Mesenchymal stem cell (in vitro differentiated cells and primary cell): ENCODE measurements at regions not wholly inside any gene's neighbourhood (a gene's known extent, or its start where the extent isn't known, plus 50 kb on each side); places are given as distances from the start of the nearest gene placed in this dataset.
A peak's percentile ranks its signal among the peaks of the same experiment; 100 is the strongest.

ENCODE experiments used
- DNase-seq: peaks from one replicate; pipeline ENCODE4 v3.0.0-alpha.2; 2013
- H2AFZ ChIP-seq: one replicate; pipeline ENCODE4 v1.6.1; 2013; ENCODE audit warnings: low read depth, mild to moderate bottlenecking, control low read depth, inconsistent platforms, low read length, moderate library complexity
- H2AK5ac ChIP-seq: 2 replicates; pipeline ENCODE4 v1.6.1; 2013; ENCODE audit warnings: low read length, moderate library complexity, mild to moderate bottlenecking, inconsistent platforms; ENCODE audit not compliant: severe bottlenecking
- H2BK120ac ChIP-seq: one replicate; pipeline ENCODE4 v1.6.1; 2013; ENCODE audit warnings: low read depth, mild to moderate bottlenecking, inconsistent platforms, low read length, moderate library complexity
- H2BK12ac ChIP-seq, 2 experiments: one replicate each; pipeline ENCODE4 v1.6.1; 2013; ENCODE audit warnings: inconsistent platforms in 2 of 2, low read length in 2 of 2, mild to moderate bottlenecking in 2 of 2, moderate library complexity in 2 of 2, control low read depth in 1 of 2
- H2BK15ac ChIP-seq: one replicate; pipeline ENCODE4 v1.6.1; 2013; ENCODE audit warnings: mild to moderate bottlenecking, low read depth, inconsistent platforms; ENCODE audit not compliant: poor library complexity, severe bottlenecking
- H2BK5ac ChIP-seq: 2 replicates; pipeline ENCODE4 v1.6.1; 2013; ENCODE audit warnings: low read depth, mild to moderate bottlenecking, low read length, control low read depth, inconsistent platforms; ENCODE audit not compliant: poor library complexity, severe bottlenecking
- H3K14ac ChIP-seq, 2 experiments: one replicate each; pipeline ENCODE4 v1.6.1; 2013; ENCODE audit warnings: inconsistent platforms in 2 of 2, low read length in 2 of 2, control low read depth in 1 of 2, mild to moderate bottlenecking in 1 of 2, moderate library complexity in 1 of 2
- H3K18ac ChIP-seq, 2 experiments: one replicate each; pipeline ENCODE4 v1.6.1; 2013; ENCODE audit warnings: inconsistent platforms in 2 of 2, low read length in 2 of 2, control low read depth in 1 of 2, low read depth in 1 of 2, mild to moderate bottlenecking in 1 of 2
- H3K23ac ChIP-seq, 2 experiments: one replicate each; pipeline ENCODE4 v1.6.1; 2013; ENCODE audit warnings: inconsistent platforms in 2 of 2, low read length in 2 of 2, mild to moderate bottlenecking in 2 of 2, moderate library complexity in 2 of 2, control low read depth in 1 of 2
- H3K27ac ChIP-seq: 2 replicates; pipeline ENCODE4 v1.5.1; 2013; ENCODE audit warnings: mild to moderate bottlenecking, moderate library complexity, low read length, control low read depth, inconsistent platforms; ENCODE audit not compliant: poor library complexity, severe bottlenecking
- H3K27me3 ChIP-seq, 2 experiments: 2 replicates each; pipeline versions ENCODE4 v1.6.1 to v1.7.0; 2013; ENCODE audit warnings: low read length in 2 of 2, mild to moderate bottlenecking in 2 of 2, moderate library complexity in 2 of 2, control low read depth in 1 of 2, inconsistent platforms in 1 of 2; ENCODE audit not compliant: control insufficient read depth in 1 of 2, insufficient read depth in 1 of 2
- H3K36me3 ChIP-seq, 2 experiments: 2 replicates each; pipeline versions ENCODE4 v1.6.1 to v1.7.0; 2013; ENCODE audit warnings: low read length in 2 of 2, control low read depth in 1 of 2, inconsistent platforms in 1 of 2, low read depth in 1 of 2, mild to moderate bottlenecking in 1 of 2; ENCODE audit not compliant: insufficient read depth in 2 of 2, control insufficient read depth in 1 of 2
- H3K4ac ChIP-seq, 2 experiments: one replicate each; pipeline ENCODE4 v1.6.1; 2013; ENCODE audit warnings: inconsistent platforms in 2 of 2, low read length in 2 of 2, mild to moderate bottlenecking in 2 of 2, moderate library complexity in 2 of 2, control low read depth in 1 of 2, low read depth in 1 of 2
- H3K4me1 ChIP-seq: 2 replicates; pipeline ENCODE4 v1.6.1; 2013; ENCODE audit warnings: low read depth, low read length, control low read depth; ENCODE audit not compliant: control insufficient read depth, insufficient read depth
- H3K4me2 ChIP-seq: 2 replicates; pipeline ENCODE4 v1.6.1; 2013; ENCODE audit warnings: low read length, mild to moderate bottlenecking, inconsistent platforms; ENCODE audit not compliant: poor library complexity, severe bottlenecking
- H3K4me3 ChIP-seq, 2 experiments: 2 replicates each; pipeline versions ENCODE4 v1.5.1 to v1.7.0; 2013; ENCODE audit warnings: low read length in 2 of 2, mild to moderate bottlenecking in 2 of 2, control low read depth in 1 of 2, low read depth in 1 of 2; ENCODE audit not compliant: insufficient read depth in 1 of 2
- H3K79me1 ChIP-seq: replicated peaks from 2 replicates; pipeline ENCODE4 v1.6.1; 2013; ENCODE audit warnings: mild to moderate bottlenecking, control low read depth, low read length, inconsistent platforms; ENCODE audit not compliant: poor library complexity, severe bottlenecking
- H3K9ac ChIP-seq: 2 replicates; pipeline ENCODE4 v1.7.0; 2013; ENCODE audit warnings: mild to moderate bottlenecking, low read length, moderate library complexity
- H3K9me3 ChIP-seq: 2 replicates; pipeline ENCODE4 v1.7.0; 2013; ENCODE audit warnings: mild to moderate bottlenecking, low read length; ENCODE audit not compliant: control insufficient read depth
- H4K8ac ChIP-seq: one replicate; pipeline ENCODE4 v1.6.1; 2013; ENCODE audit warnings: inconsistent platforms, mild to moderate bottlenecking, low read length, moderate library complexity
- H4K91ac ChIP-seq: one replicate; pipeline ENCODE4 v1.6.1; 2013; ENCODE audit warnings: mild to moderate bottlenecking, low read length, inconsistent platforms
- WGBS: methylation state at CpG from one replicate; pipeline ENCODE4 v1.1.7; 2013; ENCODE audit warnings: mixed read lengths; 5-methylcytosine and 5-hydroxymethylcytosine counted together

GRCh38 chr12:24565300-24565699, 383.6 kb downstream of the BCAT1 start:
- 90% methylated on average over 5 of the region's 5 CpGs for WGBS
- Histone ChIP-seq H3K23ac (no peak overlapping the region), H3K9ac (no peak overlapping the region), H3K27me3 (no peaks in the 10 kb centered on the region), H3K14ac (no peak overlapping the region), H2AFZ (no peak overlapping the region), H3K79me1 (peaks cover 6% of the 10 kb centered on the region), H3K36me3 (no peaks in the 10 kb centered on the region), H3K4me3 (no peak overlapping the region), H4K91ac (no peak overlapping the region), H3K9me3 (no peaks in the 10 kb centered on the region), H3K4ac (no peak overlapping the region), H2BK120ac (no peak overlapping the region), H3K27ac (no peak overlapping the region), H4K8ac (no peak overlapping the region), H3K18ac (no peak overlapping the region), H2BK5ac (no peak overlapping the region), H3K4me1 (peaks cover 3% of the 10 kb centered on the region), H2AK5ac (no peak overlapping the region), H3K4me2 (no peak overlapping the region), H2BK12ac (peak overlapping the region in 1 of 2 experiments; percentile 29), H2BK15ac (no peak overlapping the region)
- no peak for DNase-seq

GRCh38 chr12:24562771-24563431, 386.0 kb downstream of the BCAT1 start:
- Histone ChIP-seq H3K9me3 (no peaks in the 10 kb centered on the region), H3K23ac (peak overlapping the region in 1 of 2 experiments; percentile 89), H3K4me3 (peak overlapping the region; percentile 80 to 89), H4K91ac (peak overlapping the region; percentile 97), H3K4me1 (peaks cover 3% of the 10 kb centered on the region), H2AFZ (peak overlapping the region; percentile 77), H3K4ac (peak overlapping the region in 1 of 2 experiments; percentile 65), H3K9ac (peak overlapping the region; percentile 77), H3K27ac (peak overlapping the region; percentile 47), H2BK12ac (peak overlapping the region in 1 of 2 experiments; percentile 97), H2AK5ac (no peak overlapping the region), H4K8ac (peak overlapping the region; percentile 66), H3K27me3 (no peaks in the 10 kb centered on the region), H3K18ac (peak overlapping the region; percentile 87 to 100), H3K79me1 (peaks cover 6% of the 10 kb centered on the region), H2BK15ac (peak overlapping the region; percentile 97), H2BK120ac (peak overlapping the region; percentile 97), H3K36me3 (no peaks in the 10 kb centered on the region), H3K14ac (peak overlapping the region in 1 of 2 experiments; percentile 60), H2BK5ac (no peak overlapping the region), H3K4me2 (peak overlapping the region; percentile 91)
- DNase-seq: peak; percentile 77
- WGBS: under 1% methylated on average over 25 of the region's 54 CpGs

- peak overlapping the region; percentile 84 for H3K9ac ChIP-seq
- peaks cover 7% of the 10 kb centered on the region for H3K79me1 ChIP-seq
- H4K8ac ChIP-seq: peak overlapping the region; percentile 75
- no peaks in the 10 kb centered on the region for H3K36me3 ChIP-seq
- peak overlapping the region; percentile 68 to 98 for H3K4ac ChIP-seq
- peak; percentile 83 for DNase-seq
- no peaks in the 10 kb centered on the region for H3K9me3 ChIP-seq
- H3K4me3 ChIP-seq: peak overlapping the region; percentile 80 to 89
- peak overlapping the region; percentile 95 for H3K4me2 ChIP-seq
- peak overlapping the region; percentile 80 for H2BK5ac ChIP-seq
- peak overlapping the region; percentile 63 to 97 for H2BK12ac ChIP-seq
- H2AK5ac ChIP-seq: no peak overlapping the region
- peak overlapping the region in 1 of 2 experiments; percentile 97 for H3K14ac ChIP-seq
- peak overlapping the region; percentile 96 for H2BK15ac ChIP-seq
- H3K23ac ChIP-seq: peak overlapping the region in 1 of 2 experiments; percentile 83
- WGBS: under 1% methylated on average over 47 of the region's 76 CpGs
- H3K27me3 ChIP-seq: no peaks in the 10 kb centered on the region
- H2AFZ ChIP-seq: peak overlapping the region; percentile 75
- H4K91ac ChIP-seq: peak overlapping the region; percentile 81
- H2BK120ac ChIP-seq: peak overlapping the region; percentile 97
- peak overlapping the region; percentile 53 for H3K27ac ChIP-seq
- peaks cover 3% of the 10 kb centered on the region for H3K4me1 ChIP-seq
- peak overlapping the region; percentile 91 to 100 for H3K18ac ChIP-seq
Measured at GRCh38 chr12:24561882-24562770, 386.8 kb downstream of the BCAT1 start.

- Histone ChIP-seq H4K8ac (peak overlapping the region; percentile 75), H3K18ac (peak overlapping the region; percentile 91 to 100), H3K36me3 (no peaks in the 10 kb centered on the region), H3K27ac (peak overlapping the region; percentile 53), H3K9me3 (no peaks in the 10 kb centered on the region), H3K79me1 (peaks cover 11% of the 10 kb centered on the region), H3K9ac (peak overlapping the region; percentile 84), H3K4me1 (peaks cover 3% of the 10 kb centered on the region), H3K4me3 (peak overlapping the region; percentile 80 to 89), H2BK5ac (peak overlapping the region; percentile 80), H2BK120ac (peak overlapping the region; percentile 97), H4K91ac (peak overlapping the region; percentile 56), H3K27me3 (no peaks in the 10 kb centered on the region), H2BK15ac (peak overlapping the region; percentile 96), H2AFZ (peak overlapping the region; percentile 77), H3K4me2 (peak overlapping the region; percentile 95), H3K4ac (peak overlapping the region; percentile 68 to 98), H2AK5ac (no peak overlapping the region), H2BK12ac (peak overlapping the region; percentile 63 to 97), H3K23ac (peak overlapping the region in 1 of 2 experiments; percentile 52), H3K14ac (no peak overlapping the region)
- WGBS: under 1% methylated on average over 11 of the region's 15 CpGs
- peak; percentile 84 for DNase-seq
Measured at GRCh38 chr12:24561411-24561871, 387.5 kb downstream of the BCAT1 start.
